ENCODE measurements at regions not wholly inside any gene's neighbourhood (a gene's known extent, or its start where the extent isn't known, plus 50 kb on each side); places are given as distances from the start of the nearest gene placed in this dataset.
"Not testable (repeated sequence)": the region's sequence is repeated elsewhere in the genome, so short reads cannot be mapped to it uniquely, and the experiment has no call there.

DNA sequence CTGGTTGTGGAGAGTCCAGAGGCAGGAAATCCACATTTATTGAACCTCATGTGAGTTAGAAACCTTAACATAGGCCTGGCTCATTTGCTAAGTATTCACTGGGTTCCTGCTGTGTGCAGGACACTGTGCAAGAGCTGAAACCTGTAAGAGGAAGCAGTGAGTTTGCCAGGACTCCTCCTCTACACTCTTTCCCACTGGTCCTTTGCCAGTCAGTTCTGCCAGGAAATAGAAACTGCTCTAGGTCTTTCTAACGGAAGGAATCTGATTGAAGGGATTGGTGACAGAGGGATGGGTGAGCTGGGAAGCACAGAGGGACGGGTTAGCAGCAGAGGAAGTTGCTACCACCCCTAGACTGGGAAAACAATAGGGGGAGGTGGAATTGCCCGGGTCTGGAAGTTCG is 234.2 kb upstream of the ECI2 start:
- no peak for DNase-seq

DNA sequence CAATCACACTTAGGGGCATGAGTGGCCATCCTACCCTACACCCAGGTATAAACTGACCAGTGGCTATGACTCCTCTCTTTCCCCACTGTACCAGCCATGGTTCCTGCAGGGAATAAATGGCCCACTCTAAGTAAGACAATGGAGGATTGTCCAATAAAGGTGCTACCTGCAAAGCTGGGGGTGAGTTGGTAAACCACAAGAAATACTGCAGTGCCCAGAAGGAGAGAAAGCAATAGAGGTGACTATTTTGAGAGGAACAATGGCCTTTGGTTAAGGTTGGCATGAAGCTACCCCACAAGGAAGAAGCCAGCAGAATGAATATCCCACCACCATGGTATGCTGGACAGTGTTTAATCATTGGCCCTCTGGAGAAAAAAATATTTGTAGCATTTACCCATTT is 233.3 kb upstream of the ECI2 start:
- no peak for DNase-seq

DNA sequence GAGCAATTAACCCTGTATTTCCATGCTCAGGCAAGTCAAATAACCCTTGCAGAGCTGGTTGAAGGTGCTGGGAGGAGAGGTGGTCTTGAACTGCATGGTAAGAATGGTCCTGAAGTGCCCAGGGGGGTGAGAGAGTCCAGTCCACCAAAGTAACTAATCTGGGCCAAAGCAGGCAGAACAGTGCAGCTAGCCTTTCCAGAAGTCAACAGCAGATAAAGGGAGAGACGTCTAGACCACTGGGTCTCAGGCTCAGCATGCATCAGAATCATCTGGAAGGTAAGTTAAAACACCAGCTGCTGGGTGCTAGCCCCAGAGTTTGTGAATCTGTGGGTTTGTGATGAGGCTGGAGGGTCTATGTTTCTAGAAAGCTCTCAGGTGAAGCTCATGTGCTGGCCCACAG is 232.3 kb upstream of the ECI2 start:
- DNase-seq, result no peak

DNA sequence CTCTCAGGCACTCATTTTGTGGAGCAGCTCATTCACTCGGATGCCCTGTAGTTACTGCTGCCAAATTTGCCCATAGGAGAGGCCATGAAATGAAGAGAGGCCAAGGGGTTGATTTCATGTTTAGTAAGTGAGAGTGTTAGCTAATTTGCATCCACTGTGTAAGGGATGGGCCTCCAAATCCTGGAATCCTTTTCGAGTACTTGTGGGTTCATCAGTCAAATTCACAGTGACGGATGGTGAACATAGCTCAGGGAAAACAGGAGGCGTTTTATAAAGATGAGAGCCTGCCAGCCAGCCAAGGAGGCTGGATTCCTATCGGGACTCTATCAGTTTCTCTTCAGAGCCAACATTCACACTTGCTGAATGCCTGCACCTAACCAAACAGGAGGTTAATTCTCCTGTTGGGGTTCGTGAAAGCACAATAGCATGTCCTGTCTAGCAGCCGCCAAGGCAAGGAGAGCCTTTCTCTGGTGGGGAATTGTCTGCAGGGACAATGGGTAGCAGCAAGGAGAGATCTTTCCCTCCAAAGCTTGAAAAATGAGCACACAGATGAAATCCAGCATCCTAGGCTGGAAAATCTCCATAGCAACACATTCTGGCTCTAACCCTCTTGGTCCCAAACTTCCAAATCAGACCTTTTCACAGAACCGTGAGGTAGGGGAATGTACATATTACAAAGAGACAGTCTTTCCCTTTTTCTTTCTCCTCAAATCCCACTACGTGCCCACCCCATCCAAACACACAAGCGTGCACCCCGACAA is 231.4 kb upstream of the ECI2 start:
- no peak for DNase-seq

DNA sequence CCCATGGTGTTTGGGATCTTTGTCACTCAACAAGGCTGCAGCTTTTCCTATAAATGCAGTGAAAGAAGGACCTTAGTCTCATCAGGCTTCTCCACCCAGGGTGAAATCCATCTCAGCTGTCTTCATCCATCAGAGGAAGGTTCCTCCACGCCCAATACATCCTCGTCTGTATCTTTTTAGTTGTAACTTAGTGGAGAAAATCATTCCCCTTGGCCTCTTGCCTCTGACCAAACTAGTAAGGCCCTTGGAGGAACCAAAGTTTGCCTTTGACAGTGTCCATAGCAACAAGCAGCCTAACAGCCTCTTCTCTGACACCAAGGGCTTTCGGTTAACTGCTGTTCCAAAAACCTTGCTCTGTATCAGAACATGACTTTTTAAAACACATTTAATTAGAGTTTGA is 230.3 kb upstream of the ECI2 start:
- no peak for DNase-seq

DNA sequence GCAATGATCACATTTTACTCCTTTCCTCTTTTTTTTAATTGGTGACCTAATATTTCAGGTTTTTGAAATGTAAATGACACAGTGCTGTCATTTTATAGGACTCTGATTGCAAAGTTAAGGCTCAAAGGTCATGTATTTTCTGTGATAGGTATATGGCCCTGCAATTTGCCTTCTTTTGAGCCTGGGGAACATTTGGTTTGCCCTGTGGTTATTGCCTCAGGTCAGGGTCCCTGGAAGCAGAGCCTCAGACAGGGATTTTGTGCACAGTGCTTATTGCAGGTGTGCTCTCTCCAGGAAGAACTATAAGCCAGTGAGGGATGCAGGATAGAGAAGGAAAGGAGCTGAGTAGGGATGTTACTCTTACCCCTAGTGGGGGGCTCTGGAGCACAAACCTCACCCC is 229.3 kb upstream of the ECI2 start:
- no peak for DNase-seq

DNA sequence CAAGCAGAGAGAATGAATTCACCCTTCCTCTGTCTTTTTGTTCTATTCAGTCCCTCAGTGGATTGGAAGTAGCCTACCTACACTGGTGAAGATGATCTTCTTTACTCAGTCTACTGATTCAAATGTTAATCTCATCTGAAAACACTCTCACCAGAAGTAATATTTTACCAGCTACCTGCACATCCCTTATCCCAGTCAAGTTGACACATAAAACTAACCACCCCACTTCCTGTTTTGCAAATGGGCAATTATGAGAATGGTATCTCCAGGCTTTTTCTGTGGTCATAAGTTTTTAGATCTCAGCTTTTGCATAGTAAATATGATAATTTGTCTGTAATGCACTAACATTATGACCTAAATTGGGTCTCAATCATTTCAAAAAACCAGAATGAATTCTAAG is 228.8 kb upstream of the ECI2 start:
- DNase-seq, result no peak

DNA sequence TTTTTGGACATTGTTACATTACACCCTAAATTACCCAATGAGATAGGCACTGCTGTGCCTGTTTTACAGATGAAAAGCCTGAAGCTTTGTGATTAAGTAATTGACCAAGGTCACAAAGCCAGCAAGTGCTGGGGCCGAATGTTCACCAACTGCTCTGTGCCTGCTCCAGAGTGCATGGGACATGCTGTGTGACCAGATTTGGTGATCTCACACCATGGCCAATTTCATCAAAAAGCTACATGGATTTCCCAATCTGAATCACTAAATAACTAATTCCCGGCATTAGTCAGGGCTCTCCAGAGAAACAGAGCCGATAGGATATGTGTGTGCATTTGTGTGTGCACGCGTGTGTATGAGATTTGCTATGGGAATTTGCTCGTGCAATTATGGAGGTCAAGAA is 228.3 kb upstream of the ECI2 start:
- DNase-seq, result no peak

DNA sequence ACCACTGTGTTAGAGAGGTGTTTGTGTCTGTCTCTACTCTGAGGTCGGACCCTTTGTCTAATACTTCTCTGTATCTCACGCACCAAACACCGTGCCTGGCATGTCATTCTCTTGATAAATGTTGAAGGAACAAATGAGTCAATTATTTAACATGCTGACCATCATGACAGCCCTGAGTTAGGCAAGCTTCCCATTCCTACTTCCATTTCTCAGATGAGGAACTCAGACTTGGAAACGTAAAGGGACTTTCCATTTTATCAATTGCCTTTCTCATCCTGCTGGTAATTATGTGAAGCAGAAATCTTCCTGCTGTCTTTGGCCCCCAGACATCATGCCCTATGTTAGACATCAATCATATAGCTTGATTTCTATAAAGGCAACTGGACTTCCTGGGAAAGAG is 227.0 kb upstream of the ECI2 start:
- no peak for DNase-seq

DNA sequence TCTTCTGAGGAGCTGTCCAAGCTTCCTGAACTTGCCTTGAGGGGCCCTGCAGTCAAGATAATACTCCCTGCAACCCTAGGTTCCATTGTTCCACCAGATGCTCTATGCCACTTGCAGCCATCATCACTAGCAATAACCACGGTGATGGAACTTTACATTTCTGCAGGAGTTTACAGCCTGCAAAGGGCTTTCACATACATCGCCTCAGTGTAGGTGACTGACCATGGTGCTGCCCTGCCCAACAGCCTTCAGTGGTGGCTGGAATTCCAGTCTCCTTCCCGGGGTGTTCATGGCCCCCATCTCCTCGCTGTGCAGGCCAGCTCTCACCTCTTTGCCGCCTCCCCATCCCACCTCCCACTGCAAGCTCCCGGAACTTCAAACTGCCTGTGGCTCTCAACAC is 225.5 kb upstream of the ECI2 start:
- no peak for DNase-seq

DNA sequence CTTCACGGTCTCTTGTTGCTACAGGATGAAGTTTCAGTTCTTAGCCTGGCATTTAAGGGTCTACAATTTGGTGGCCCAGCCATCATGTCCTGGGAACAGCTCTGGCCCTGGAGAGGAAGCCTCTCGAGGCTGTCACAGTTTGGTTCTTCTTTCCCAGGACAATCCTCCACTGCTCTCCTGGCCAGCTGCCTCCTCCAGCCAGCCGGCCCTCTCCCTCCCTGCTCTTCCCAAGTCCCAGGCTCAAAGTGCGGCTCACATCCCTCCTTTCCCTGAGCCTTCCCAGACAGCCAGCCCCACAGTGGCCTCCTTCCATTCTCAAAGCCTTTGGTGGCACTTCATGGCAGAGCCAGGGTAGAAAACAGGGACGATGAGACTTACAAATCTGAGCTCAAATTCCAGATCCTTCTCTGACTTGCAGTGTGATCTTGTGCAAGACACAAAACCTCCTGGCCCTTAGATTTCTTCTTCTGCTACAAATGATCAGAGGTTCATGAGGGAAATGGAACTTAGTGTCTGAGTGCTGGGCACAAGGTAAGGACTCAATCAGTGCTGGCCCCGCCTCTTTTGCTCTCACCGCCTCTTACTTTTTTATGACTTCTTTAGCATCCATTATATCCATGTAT is 223.8 kb upstream of the ECI2 start:
- DNase-seq, result no peak

DNA sequence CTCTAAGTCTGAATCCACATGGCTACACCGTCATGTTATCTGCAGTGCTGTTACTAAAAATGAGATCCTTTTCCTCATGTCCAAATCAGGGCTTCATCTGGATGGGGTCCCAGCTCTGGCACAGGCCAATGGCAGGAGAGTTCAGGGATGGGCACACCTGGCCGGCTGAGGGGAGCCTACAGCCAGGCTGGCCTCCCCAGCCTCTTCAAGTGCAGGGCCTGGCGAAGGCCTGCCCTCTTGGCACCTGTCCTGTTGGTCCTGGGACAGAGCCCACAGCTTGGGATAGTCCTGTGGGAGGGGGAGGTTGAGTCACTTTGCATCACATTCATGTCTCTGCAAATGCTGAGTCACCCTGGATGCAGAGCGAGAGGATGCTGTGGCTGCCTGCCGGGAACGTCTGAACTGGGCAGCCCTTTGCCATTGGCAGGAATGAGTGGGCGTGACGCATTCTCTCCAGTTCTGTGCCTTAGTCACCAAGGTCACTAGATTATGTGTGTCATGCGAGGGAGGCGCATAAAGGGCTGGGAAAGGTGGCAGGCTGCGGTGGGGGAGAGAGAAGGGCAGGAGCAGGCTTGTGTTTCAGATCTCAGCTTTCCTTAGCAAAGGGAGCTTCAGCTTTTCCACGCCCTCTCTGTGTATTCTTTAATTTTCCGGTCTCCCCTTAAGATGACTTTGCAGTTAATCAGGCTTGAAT is 223.2 kb upstream of the ECI2 start:
- no peak for DNase-seq

DNA sequence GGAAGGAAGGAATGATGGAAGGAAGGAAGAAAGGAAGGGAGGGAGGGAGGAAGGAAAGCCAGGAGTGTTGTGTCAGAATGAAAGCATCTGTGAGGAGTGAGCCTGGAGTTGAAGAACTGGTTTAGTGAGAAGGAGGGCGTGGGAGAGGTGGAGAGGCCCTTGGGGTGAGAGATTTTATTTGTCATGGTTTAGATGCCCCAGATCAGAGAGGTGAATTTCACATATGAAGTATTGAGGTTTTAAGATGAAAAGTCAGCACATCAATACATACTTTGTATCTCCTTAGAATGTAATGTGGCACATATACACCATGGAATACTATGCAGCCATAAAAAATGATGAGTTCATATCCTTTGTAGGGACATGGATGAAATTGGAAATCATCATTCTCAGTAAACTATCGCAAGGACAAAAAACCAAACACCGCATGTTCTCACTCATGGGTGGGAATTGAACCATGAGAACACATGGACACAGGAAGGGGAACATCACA is 222.3 kb upstream of the ECI2 start:
- not testable (repeated sequence) for DNase-seq

DNA sequence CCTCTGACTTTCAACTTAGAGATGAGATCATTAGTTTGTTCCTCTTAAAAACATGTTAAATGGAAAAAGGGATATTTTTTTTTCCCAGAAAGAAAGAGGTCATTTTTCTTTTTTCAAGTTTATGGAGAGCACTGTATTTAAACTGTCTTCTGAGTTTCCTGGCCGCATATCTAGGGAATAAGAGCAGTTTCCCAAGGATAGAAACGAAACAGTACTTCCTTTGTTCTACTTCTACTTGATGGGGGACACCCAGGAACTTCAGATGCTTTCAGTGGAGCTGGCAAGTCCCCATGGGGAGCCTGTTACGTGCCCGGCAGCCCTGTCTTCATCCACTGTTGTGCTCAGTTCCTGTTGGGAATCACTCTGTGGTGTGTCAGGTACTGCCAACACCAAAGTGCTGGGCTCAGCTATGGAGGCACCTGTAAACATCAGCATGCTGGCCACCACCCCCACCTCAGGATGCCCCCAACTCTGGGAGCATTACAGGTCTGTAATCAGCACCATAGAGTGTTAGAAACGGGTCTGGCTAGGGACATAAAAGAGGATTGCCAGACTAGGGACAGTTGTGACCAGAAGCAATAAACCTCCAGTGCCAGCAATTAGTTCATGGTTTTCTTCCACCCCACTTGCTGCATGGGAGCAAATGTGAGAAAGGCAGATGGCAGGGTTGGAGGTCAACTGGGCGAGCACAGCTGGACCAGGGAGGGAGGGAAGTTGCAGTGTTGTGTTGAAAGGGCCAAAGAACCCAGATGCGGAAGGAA is 221.7 kb upstream of the ECI2 start:
- DNase-seq, result no peak

DNA sequence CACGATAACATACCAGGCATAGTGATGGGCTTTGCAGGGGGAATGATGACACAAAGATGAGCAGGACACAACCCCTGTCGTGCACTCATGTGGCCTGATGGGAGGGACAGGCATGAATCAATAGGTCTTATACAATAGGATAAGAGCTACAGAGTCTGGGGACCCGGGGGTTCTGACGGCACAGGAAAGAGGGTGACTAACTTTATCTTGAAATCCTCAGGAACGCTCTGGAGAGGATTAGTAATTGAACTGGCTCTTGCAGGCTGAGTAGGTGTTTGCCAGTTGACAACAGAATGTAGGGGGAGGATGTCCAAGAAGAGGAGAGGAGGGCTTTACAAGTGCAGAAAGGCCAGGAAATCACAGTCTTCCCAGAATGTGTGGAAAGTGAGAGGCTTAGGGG is 219.9 kb upstream of the ECI2 start:
- DNase-seq, result no peak

DNA sequence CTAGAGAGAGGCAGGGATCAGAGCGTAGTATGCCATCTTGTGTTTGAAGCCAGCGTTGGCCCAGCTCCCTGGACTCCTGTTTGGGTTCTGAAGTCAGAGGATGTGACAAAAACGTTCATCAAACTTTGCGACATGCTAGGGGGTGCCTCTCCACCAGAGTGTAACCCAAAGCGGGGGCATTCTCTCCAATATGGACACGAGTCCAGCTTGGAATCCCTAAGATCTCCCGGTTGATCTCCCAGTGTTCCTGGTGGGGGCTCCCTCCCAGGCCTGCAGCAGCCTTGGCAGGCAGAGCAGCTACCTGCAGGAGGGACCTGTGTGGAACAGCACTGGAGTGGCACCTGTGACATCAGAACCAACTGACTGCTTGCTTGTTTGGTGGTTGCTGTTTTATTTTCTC is 218.8 kb upstream of the ECI2 start:
- no peak for DNase-seq

DNA sequence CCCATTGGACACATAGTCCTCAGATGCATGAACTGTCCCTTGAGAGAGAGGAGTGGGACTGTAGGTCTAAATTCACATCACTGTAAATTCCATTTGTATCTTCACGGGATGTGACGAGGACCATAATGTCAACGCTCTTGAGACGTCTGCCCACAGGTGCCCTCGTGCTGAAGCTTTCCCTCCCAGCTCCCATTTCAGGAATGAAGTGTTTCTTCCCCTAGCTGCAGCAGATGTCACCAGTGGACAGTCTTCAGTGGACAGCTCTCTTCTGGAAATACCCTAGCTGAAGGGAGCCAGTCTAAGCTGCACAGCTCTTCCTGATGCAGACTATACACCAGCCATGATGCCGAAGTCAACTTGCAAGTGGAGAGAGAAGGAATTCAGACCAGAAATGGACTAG is 217.4 kb upstream of the ECI2 start:
- no peak for DNase-seq

DNA sequence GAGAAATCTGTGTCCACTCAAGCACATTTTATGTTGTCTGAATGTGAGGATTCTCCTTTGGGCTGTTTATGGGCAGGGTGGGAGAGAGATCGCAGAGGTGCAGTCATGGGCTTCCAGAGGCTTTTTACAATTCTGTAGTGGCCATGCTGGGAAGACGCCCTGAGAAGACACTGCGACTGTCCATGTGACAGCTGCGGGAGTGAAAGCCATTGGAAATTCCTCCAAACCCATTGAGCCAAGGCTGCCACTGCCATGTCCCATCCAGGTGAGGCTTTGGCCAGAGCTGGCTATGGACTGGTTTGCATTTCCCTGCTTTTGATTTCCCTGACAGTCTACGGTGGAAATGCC is 216.9 kb upstream of the ECI2 start:
- no peak for DNase-seq

DNA sequence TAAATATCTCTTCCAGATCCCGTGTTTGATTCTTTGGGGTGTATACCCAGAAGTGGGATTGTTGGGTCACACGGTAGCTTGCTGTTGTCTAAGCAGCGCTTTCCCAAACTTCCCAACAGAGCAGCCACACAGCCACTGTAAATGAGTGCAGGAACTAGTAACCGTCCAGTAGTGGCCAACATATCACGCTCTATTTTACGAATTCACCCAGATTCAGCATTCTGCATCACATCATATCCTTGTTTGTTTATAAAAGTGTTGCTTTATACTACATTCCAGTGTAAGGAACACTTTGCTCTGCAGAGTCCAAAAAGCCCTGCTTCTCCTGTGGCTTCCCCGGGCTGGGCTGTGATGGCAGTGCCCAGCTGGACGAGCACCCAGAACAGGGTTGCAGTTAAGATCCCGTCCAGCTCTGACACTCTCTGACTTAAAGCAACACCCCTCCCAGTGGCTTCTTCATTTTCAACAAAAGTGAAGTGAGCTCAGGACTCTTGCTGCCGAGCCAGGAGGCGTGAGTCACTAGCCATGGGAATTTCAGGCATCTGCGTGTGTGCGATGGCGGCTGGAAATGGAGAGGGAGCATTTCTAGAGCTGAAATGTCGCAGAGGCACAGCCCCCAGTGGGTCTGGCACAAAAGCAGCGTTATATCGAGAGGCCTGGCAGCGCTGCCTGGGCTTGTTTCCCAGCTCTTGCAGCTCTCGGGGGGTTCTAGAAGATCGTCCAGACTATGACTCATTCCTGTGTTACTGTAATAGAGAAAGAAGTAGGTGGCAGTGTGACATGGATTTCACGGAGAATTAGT is 216.3 kb upstream of the ECI2 start:
- DNase-seq, result peak; percentile 79

DNA sequence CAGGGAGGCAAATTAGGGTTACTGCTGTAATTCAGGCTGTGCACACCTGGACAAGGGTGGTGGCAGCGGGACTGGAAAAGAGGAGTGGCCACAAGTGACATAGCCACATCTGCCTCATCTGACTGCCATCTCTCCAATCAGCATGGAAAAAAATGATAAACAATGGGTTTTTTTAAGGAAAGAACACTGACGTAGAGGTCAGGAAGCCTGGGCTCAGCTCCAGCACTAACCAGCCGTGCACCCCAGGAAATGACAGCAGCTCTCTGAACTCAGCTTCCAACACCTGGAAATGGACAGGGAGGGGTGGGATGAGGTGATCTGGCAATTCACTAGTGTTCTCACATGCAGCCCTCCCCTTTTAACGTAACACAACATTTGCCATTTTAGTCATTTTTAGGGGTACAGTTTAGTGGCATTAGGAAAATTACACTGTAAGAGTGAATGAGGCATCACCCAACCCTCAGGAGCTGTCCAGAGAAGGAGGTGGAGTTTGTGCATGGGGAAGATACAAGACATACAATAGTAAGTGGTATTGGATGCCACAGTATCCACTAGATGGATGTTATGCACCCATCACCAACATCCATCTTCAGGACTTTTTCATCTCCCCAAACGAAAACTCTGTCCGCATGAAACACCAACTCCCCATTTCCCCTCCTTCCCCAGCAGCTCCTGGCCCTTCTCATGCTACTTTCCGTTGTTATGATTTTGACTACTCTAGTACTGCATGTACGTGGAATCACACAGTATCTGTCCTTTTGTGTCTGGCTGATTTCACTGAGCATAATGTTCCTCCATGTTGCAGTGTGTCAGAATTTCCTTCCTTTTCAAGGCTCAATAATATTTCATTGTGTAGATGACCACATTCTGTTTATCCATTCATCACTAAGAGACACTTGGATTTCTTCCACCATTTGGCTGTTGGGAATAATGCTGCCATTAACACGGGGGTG is 215.5 kb upstream of the ECI2 start:
- DNase-seq, result no peak

DNA sequence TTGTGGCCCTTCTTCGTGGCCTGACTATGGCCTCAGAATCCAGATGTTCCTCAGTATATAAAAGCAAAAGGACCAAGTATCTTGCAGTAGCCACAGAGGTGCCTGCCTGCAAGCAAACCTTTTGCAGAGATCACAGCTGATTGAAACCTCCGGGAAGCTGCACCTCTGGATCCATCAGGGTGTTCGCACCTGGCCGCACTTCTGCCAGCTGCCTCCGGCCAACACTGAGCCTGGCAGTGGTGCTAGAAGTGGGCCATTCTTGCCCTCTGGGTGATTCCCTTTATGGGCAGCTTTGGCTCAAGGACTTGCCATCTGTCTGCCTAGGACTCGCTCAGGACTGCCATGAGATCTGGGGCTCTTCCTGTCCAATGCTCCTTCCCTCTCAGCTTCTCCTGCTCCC is 214.6 kb upstream of the ECI2 start:
- no peak for DNase-seq

All from hindlimb muscle (tissue), 1 donor.